Trophoblast cell (in vitro differentiated cells and primary cell): ENCODE measurements at regions not wholly inside any gene's neighbourhood (a gene's known extent, or its start where the extent isn't known, plus 50 kb on each side); places are given as distances from the start of the nearest gene placed in this dataset.
A peak's percentile ranks its signal among the peaks of the same experiment; 100 is the strongest.

Experiments
- DNase-seq, 2 donors: peaks; one replicate each; pipeline ENCODE4 v3.0.0-alpha.2; 2016
- H2AFZ ChIP-seq: 2 replicates; pipeline ENCODE4 v1.6.1; 2013; ENCODE audit warnings: low read length, moderate library complexity, mild to moderate bottlenecking; ENCODE audit not compliant: insufficient read depth, poor library complexity
- H2AK5ac ChIP-seq: 2 replicates; pipeline ENCODE4 v1.6.1; 2013; ENCODE audit warnings: mild to moderate bottlenecking, low read length
- H2BK120ac ChIP-seq: 2 replicates; pipeline ENCODE4 v1.6.1; 2013; ENCODE audit warnings: low read length, mild to moderate bottlenecking, moderate library complexity; ENCODE audit not compliant: insufficient read depth, poor library complexity
- H2BK12ac ChIP-seq: 2 replicates; pipeline ENCODE4 v1.6.1; 2013; ENCODE audit warnings: mild to moderate bottlenecking, low read length, moderate library complexity
- H2BK5ac ChIP-seq: 2 replicates; pipeline ENCODE4 v1.6.1; 2013; ENCODE audit warnings: low read length, low read depth, moderate library complexity, mild to moderate bottlenecking; ENCODE audit not compliant: poor library complexity
- H3K14ac ChIP-seq: 2 replicates; pipeline ENCODE4 v1.6.1; 2013; ENCODE audit warnings: mild to moderate bottlenecking, low read length
- H3K18ac ChIP-seq: 2 replicates; pipeline ENCODE4 v1.6.1; 2013; ENCODE audit warnings: mild to moderate bottlenecking, low read length
- H3K23ac ChIP-seq: 2 replicates; pipeline ENCODE4 v1.6.1; 2013; ENCODE audit warnings: low read length
- H3K27ac ChIP-seq: 2 replicates; pipeline ENCODE4 v1.5.1; 2013; ENCODE audit warnings: low read depth, mild to moderate bottlenecking, inconsistent platforms, low read length, moderate library complexity
- H3K27me3 ChIP-seq: 2 replicates; pipeline ENCODE4 v1.6.1; 2013; ENCODE audit warnings: inconsistent platforms, mild to moderate bottlenecking, low read length, moderate library complexity; ENCODE audit not compliant: insufficient read depth
- H3K36me3 ChIP-seq, 2 experiments: 1 replicate in 1 of 2; 2 replicates in 1 of 2; pipeline ENCODE4 v1.6.1; 2013; ENCODE audit warnings: low read length in 2 of 2, mild to moderate bottlenecking in 2 of 2, moderate library complexity in 1 of 2; ENCODE audit not compliant: insufficient read depth in 2 of 2, control insufficient read depth in 1 of 2
- H3K4ac ChIP-seq: 2 replicates; pipeline ENCODE4 v1.6.1; 2013; ENCODE audit warnings: low read depth, mild to moderate bottlenecking, low read length, moderate library complexity
- H3K4me1 ChIP-seq, 2 experiments: 1 replicate in 1 of 2; 2 replicates in 1 of 2; pipeline ENCODE4 v1.6.1; 2013; ENCODE audit warnings: low read length in 2 of 2, mild to moderate bottlenecking in 2 of 2, moderate library complexity in 1 of 2; ENCODE audit not compliant: insufficient read depth in 2 of 2, control insufficient read depth in 1 of 2
- H3K4me2 ChIP-seq: 2 replicates; pipeline ENCODE4 v1.6.1; 2013; ENCODE audit warnings: inconsistent platforms, mild to moderate bottlenecking, low read length, moderate library complexity
- H3K4me3 ChIP-seq: 2 replicates; pipeline ENCODE4 v1.5.1; 2013; ENCODE audit warnings: mild to moderate bottlenecking, low read depth, low read length, inconsistent platforms
- H3K79me1 ChIP-seq: one replicate; pipeline ENCODE4 v1.6.1; 2013; ENCODE audit warnings: low read length
- H3K79me2 ChIP-seq: 2 replicates; pipeline ENCODE4 v1.6.1; 2013; ENCODE audit warnings: low read length, mild to moderate bottlenecking; ENCODE audit not compliant: control insufficient read depth, insufficient read depth, poor library complexity
- H3K9ac ChIP-seq: 2 replicates; pipeline ENCODE4 v1.6.1; 2013; ENCODE audit warnings: mild to moderate bottlenecking, low read length
- H3K9me3 ChIP-seq: 2 replicates; pipeline ENCODE4 v1.6.1; 2013; ENCODE audit warnings: low read depth, mild to moderate bottlenecking, control low read depth, inconsistent platforms, low read length; ENCODE audit not compliant: insufficient read depth
- H4K12ac ChIP-seq: 2 replicates; pipeline ENCODE4 v1.6.1; 2013; ENCODE audit warnings: low read depth, mild to moderate bottlenecking, low read length, moderate library complexity
- H4K8ac ChIP-seq: 2 replicates; pipeline ENCODE4 v1.6.1; 2013; ENCODE audit warnings: low read depth, mild to moderate bottlenecking, low read length, moderate library complexity
- H4K91ac ChIP-seq: one replicate; pipeline ENCODE4 v1.6.1; 2013; ENCODE audit warnings: low read depth, mild to moderate bottlenecking, low read length, moderate library complexity
- WGBS: extraction: QIAGEN DNeasy Blood & Tissue Kit; methylation state at CpG from one replicate; pipeline ENCODE4 v1.1.7; 2013; ENCODE audit warnings: missing lambda C conversion rate; ENCODE audit not compliant: insufficient read length, insufficient coverage; ENCODE audit errors: extremely low coverage; 5-methylcytosine and 5-hydroxymethylcytosine counted together

DNA sequence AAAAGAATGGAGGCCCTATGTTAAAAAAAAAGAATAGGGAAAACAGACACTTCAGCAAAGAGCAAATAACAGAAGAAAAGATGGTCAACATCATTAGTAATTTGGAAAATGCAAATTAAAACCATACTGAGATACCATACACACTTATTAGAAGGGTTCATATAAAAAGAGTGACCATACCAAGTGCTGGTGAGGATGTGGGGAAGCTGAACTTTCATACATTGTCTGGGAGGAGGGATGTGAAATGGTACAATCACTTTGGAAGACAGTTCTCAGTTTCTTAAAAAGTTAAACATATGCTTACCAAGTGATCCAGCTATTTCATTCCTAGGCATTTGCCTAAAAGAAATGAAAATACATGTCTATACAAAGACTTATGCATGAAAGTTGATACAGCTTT, 194.4 kb downstream of the CXCL12 start:
- Histone ChIP-seq H2AFZ (no peak overlapping the region), H2BK12ac (no peak overlapping the region), H3K79me2 (no peaks in the 10 kb centered on the region), H3K18ac (no peak overlapping the region), H3K79me1 (no peaks in the 10 kb centered on the region), H3K4me1 (peaks cover 3 to 7% of the 10 kb centered on the region in 2 experiments), H4K12ac (no peak overlapping the region), H4K91ac (no peak overlapping the region), H3K9me3 (no peaks in the 10 kb centered on the region), H2BK5ac (no peak overlapping the region), H3K36me3 (no peaks in the 10 kb centered on the region), H3K27me3 (no peaks in the 10 kb centered on the region), H3K4me3 (no peak overlapping the region), H3K4ac (no peak overlapping the region), H3K9ac (no peak overlapping the region), H2BK120ac (no peak overlapping the region), H3K27ac (no peak overlapping the region), H4K8ac (no peak overlapping the region), H3K23ac (no peak overlapping the region), H3K14ac (no peak overlapping the region), H2AK5ac (no peak overlapping the region), H3K4me2 (no peak overlapping the region)
- DNase-seq = no peak

DNA sequence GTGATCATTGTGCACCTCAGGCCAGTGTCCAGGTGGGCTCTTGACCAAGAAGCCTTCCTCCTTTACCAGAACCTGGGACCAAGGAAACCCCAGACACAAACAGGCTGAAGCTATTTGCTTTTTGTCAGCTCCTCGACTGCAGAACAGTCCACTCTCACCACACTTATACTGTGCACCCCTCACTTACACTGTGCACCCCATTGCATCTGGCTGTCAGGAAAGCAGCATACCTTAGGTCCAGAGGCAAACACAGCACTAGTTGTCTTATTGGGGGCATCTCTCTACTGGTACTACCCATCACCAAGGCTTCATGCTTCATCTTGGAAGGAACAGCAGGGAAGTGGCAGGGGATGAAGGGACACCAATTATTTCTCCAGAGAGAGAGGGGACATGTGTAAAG, 198.1 kb downstream of the CXCL12 start:
- Histone ChIP-seq H3K4ac (no peak overlapping the region), H2BK5ac (no peak overlapping the region), H3K79me2 (no peaks in the 10 kb centered on the region), H3K9ac (peak overlapping the region; percentile 41), H4K91ac (no peak overlapping the region), H2BK12ac (no peak overlapping the region), H3K9me3 (peaks cover 5% of the 10 kb centered on the region), H3K27me3 (no peaks in the 10 kb centered on the region), H3K14ac (no peak overlapping the region), H3K18ac (no peak overlapping the region), H3K36me3 (no peaks in the 10 kb centered on the region), H3K27ac (no peak overlapping the region), H2AK5ac (no peak overlapping the region), H3K4me1 (no peaks in the 10 kb centered on the region), H3K79me1 (no peaks in the 10 kb centered on the region), H3K23ac (no peak overlapping the region), H2AFZ (no peak overlapping the region), H4K8ac (no peak overlapping the region), H2BK120ac (no peak overlapping the region), H3K4me3 (no peak overlapping the region), H3K4me2 (no peak overlapping the region), H4K12ac (no peak overlapping the region)
- no peak for DNase-seq
- WGBS = no CpG with 5 or more reads among the region's 1 CpG

DNA sequence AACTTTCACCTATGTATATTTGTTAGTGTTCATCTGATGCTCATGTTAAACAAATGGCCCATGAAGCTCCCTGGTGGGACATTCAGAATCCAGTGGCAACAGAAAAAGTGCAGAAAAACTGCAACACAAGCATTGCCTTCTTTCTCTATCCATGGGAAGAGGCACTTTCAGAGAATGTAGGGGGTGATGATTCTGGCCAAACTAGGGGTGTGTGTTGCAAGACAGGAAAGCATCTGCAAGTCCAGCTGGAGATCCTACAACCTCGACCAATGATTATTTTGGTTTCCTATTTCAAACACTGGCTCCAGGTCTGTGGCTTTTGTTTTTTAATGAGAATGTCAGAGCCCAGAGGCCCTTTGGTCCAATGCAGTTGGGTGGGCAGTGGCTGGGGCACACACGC, 198.7 kb downstream of the CXCL12 start:
- H3K9me3 ChIP-seq = peaks cover 5% of the 10 kb centered on the region
- H4K91ac ChIP-seq = no peak overlapping the region
- H3K14ac ChIP-seq = no peak overlapping the region
- H3K4me1 ChIP-seq = no peaks in the 10 kb centered on the region
- no peak overlapping the region for H3K4me3 ChIP-seq
- no peak overlapping the region for H2AK5ac ChIP-seq
- H2BK12ac ChIP-seq = no peak overlapping the region
- no CpG with 5 or more reads among the region's 2 CpGs for WGBS
- no peaks in the 10 kb centered on the region for H3K27me3 ChIP-seq
- H3K79me2 ChIP-seq = no peaks in the 10 kb centered on the region
- no peak overlapping the region for H3K4ac ChIP-seq
- H2BK120ac ChIP-seq = no peak overlapping the region
- no peak for DNase-seq
- H3K9ac ChIP-seq = no peak overlapping the region
- H4K12ac ChIP-seq = no peak overlapping the region
- no peak overlapping the region for H3K23ac ChIP-seq
- H3K4me2 ChIP-seq = no peak overlapping the region
- H3K79me1 ChIP-seq = no peaks in the 10 kb centered on the region
- H3K18ac ChIP-seq = no peak overlapping the region
- no peak overlapping the region for H2BK5ac ChIP-seq
- H4K8ac ChIP-seq = no peak overlapping the region
- no peak overlapping the region for H3K27ac ChIP-seq
- H3K36me3 ChIP-seq = no peaks in the 10 kb centered on the region
- no peak overlapping the region for H2AFZ ChIP-seq

DNA sequence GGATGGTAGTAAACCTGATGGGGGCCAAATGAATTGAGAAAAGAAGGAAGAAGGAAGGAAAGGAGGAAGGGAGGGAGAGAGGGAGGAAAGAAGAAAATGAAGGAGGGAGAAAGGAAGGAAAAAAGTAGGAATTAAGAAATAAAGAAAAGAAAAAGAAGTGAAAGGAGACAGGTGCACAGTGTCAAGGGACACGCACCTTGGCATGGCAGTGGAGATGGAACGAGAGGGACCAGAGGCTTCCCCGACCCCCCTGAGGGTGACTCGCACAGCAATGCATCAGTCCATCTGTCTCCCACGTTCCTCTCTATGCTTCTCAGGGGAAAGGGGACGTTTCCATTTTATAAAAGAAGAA, 199.6 kb downstream of the CXCL12 start:
- Histone ChIP-seq H2AFZ (no peak overlapping the region), H2BK120ac (no peak overlapping the region), H4K12ac (no peak overlapping the region), H3K9ac (no peak overlapping the region), H3K4me3 (no peak overlapping the region), H3K23ac (no peak overlapping the region), H4K91ac (no peak overlapping the region), H2BK5ac (no peak overlapping the region), H3K36me3 (no peaks in the 10 kb centered on the region), H3K27me3 (no peaks in the 10 kb centered on the region), H3K9me3 (peaks cover 5% of the 10 kb centered on the region), H3K27ac (no peak overlapping the region), H3K4me1 (no peaks in the 10 kb centered on the region), H3K79me1 (no peaks in the 10 kb centered on the region), H4K8ac (no peak overlapping the region), H3K18ac (no peak overlapping the region), H3K4me2 (no peak overlapping the region), H3K4ac (no peak overlapping the region), H2BK12ac (no peak overlapping the region), H3K79me2 (no peaks in the 10 kb centered on the region), H3K14ac (no peak overlapping the region), H2AK5ac (no peak overlapping the region)
- DNase-seq = no peak
- no CpG with 5 or more reads among the region's 6 CpGs for WGBS
